Head of caudate nucleus (tissue), 42 donors: ENCODE measurements at regions not wholly inside any gene's neighbourhood (a gene's known extent, or its start where the extent isn't known, plus 50 kb on each side); places are given as distances from the start of the nearest gene placed in this dataset.
"Not testable (repeated sequence)": the region's sequence is repeated elsewhere in the genome, so short reads cannot be mapped to it uniquely, and the experiment has no call there.

ENCODE experiments used
- DNase-seq, 42 donors: peaks; one replicate each; pipeline versions ENCODE4 v3.0.0 to v3.0.0-alpha.2; 2020 to 2021; ENCODE audit warnings: mixed read lengths in 7 of 42
- intact Hi-C: fragments of 100-400 bp; cut with DNase I; formaldehyde crosslinking; loops from one replicate; pipeline ENCODE4 v1.15.0; 2022

GRCh38 chr10:78604721-78605120 is 464.0 kb upstream of the ZMIZ1 start:
- intact Hi-C loops, result no loop called here
- DNase-seq, result no peak

GRCh38 chr10:78605800-78606350 is 462.9 kb upstream of the ZMIZ1 start:
- no peak for DNase-seq
- intact Hi-C loops, result no loop called here

GRCh38 chr10:78606766-78607165 is 462.0 kb upstream of the ZMIZ1 start:
- intact Hi-C loops, DNase-seq: not testable (repeated sequence)

- no peak for DNase-seq
- intact Hi-C loops, result no loop called here
Measured at GRCh38 chr10:78609976-78610375, 458.8 kb upstream of the ZMIZ1 start.

- intact Hi-C loops, result no loop called here
Measured at GRCh38 chr10:78613132-78613531, 455.6 kb upstream of the ZMIZ1 start.

GRCh38 chr10:78614267-78614666 is 454.5 kb upstream of the ZMIZ1 start:
- no peak for DNase-seq
- intact Hi-C loops, result no loop called here

More at GRCh38 chr10:78613132-78613531, 455.6 kb upstream of the ZMIZ1 start:
- DNase-seq, result no peak

- DNase-seq, result no peak
- intact Hi-C loops, result no loop called here
Measured at GRCh38 chr10:78614744-78615143, 454.0 kb upstream of the ZMIZ1 start.

GRCh38 chr10:78616125-78616695 is 452.6 kb upstream of the ZMIZ1 start:
- peak in 1 of 42 donors; percentile 6 for DNase-seq

GRCh38 chr10:78617115-78617514 is 451.7 kb upstream of the ZMIZ1 start:
- no peak for DNase-seq
- intact Hi-C loops, result no loop called here

More at GRCh38 chr10:78616125-78616695, 452.6 kb upstream of the ZMIZ1 start:
- intact Hi-C loops, result no loop called here

- intact Hi-C loops, result no loop called here
- DNase-seq, result no peak
Measured at GRCh38 chr10:78617631-78618030, 451.1 kb upstream of the ZMIZ1 start.

GRCh38 chr10:78618050-78618449 is 450.7 kb upstream of the ZMIZ1 start:
- no peak for DNase-seq
- intact Hi-C loops, result no loop called here

GRCh38 chr10:78619115-78619851 is 449.5 kb upstream of the ZMIZ1 start:
- DNase-seq, result no peak
- intact Hi-C loops, result no loop called here

GRCh38 chr10:78619896-78620295 is 448.9 kb upstream of the ZMIZ1 start:
- DNase-seq, result no peak

GRCh38 chr10:78620985-78621799 is 447.6 kb upstream of the ZMIZ1 start:
- intact Hi-C loops, result no loop called here
- no peak for DNase-seq

More at GRCh38 chr10:78619896-78620295, 448.9 kb upstream of the ZMIZ1 start:
- intact Hi-C loops, result no loop called here

- peak in 12 of 42 donors; percentile 7 to 62 (median 25) for DNase-seq
- intact Hi-C loops, result no loop called here
Measured at GRCh38 chr10:78623578-78624215, 445.1 kb upstream of the ZMIZ1 start.

- intact Hi-C loops, result no loop called here
- no peak for DNase-seq
Measured at GRCh38 chr10:78624791-78625190, 444.0 kb upstream of the ZMIZ1 start.

- intact Hi-C loops, result no loop called here
- DNase-seq, result no peak
Measured at GRCh38 chr10:78626471-78626870, 442.3 kb upstream of the ZMIZ1 start.

- DNase-seq, result no peak
- intact Hi-C loops, result no loop called here
Measured at GRCh38 chr10:78627254-78627795, 441.4 kb upstream of the ZMIZ1 start.

- no peak for DNase-seq
- intact Hi-C loops, result no loop called here
Measured at GRCh38 chr10:78628976-78629375, 439.8 kb upstream of the ZMIZ1 start.
